NOMO-1 treated with dmso at 0.1 percent for 144 hours (cell line): ENCODE measurements at regions not wholly inside any gene's neighbourhood (a gene's known extent, or its start where the extent isn't known, plus 50 kb on each side); places are given as distances from the start of the nearest gene placed in this dataset.
"Not testable (repeated sequence)": the region's sequence is repeated elsewhere in the genome, so short reads cannot be mapped to it uniquely, and the experiment has no call there.

Experiments
- DNase-seq: peaks from one replicate; lab custom pipeline; 2025; ENCODE audit not compliant: unreplicated experiment; lab: John Stamatoyannopoulos, UW

DNA sequence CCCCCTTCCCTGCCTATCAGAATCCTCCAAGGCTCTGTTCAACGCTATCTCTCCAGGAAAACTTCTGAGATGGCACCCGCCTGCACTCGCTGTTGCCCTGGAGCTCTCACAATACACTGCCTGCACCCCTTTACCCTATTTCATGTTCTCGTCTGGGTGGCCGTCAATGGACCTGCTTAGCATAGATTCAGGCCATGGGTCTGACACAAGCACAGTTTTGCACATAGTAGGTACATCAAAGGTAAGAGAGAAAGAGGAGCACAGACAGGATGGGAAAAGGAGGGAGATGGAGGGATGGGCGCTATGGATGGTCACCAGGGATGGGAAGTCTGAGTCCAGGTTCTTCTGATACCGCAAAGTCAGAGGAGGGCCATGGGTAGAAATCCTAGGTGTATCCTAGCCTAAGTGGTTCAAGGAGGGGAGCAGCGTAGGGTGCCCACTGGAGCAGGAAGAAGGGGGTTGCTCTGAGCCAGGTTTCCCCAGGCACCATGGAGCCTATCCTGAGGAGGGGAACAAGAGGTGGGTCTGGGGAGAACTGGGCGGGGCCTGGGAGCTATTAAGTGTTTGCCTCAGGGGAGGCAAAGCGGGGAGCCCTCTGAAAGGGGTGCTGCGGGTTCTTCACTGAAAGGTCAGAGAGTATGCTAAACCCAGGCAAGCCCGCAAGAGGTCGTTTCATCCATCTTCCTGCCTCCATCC is 89.3 kb downstream of the MRPL14 start:
- no peak for DNase-seq

- not testable (repeated sequence) for DNase-seq
Observed at GRCh38 chr6:44037276-44037675, 90.0 kb downstream of the MRPL14 start.

- DNase-seq: peak; percentile 27
Observed at GRCh38 chr6:44036699-44037101, 90.6 kb downstream of the MRPL14 start.

DNA sequence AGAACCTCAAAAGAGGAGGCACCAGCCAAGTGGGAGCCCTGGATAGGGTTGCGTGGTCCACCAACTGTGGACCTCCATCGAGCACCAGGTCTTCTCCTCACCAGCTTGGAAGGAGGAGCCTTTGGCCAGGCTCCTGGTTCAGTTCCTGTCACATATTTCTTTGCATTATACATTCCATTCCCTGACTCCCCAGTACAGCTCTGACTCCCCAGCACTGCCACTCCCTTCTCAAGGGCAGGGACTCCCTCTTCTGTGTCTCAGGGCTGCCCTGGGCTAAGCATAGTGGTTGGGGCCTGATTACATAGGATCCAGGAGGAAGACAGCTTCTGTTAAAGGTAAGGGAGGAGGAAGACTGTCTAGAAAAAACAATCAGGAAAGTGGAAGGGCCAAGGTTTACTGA is 91.1 kb downstream of the MRPL14 start:
- no peak for DNase-seq

- DNase-seq: no peak
Observed at GRCh38 chr6:44035621-44036020, 91.6 kb downstream of the MRPL14 start.

DNA sequence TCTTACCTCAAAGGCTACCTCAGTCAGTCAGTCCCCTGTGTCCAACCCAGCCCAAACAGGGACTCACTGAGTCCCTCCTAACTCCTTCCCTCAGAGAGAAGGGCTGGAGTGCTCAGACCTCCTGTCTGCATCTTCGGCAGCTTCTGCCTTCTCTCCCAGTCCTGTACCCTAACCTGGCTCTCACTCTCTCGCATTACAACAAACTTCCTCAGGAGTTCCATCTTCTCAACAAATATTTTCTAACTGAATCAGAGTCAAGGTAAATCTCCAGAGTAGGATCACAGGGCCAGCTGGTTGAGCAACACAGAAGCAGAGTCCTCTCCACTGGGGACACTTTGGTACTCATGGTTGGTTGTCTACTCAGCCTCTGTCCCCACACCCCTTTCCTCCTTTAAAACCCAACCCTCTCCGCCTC is 92.3 kb downstream of the MRPL14 start:
- no peak for DNase-seq

GRCh38 chr6:44034391-44034861 is 92.8 kb downstream of the MRPL14 start:
- DNase-seq: no peak

DNA sequence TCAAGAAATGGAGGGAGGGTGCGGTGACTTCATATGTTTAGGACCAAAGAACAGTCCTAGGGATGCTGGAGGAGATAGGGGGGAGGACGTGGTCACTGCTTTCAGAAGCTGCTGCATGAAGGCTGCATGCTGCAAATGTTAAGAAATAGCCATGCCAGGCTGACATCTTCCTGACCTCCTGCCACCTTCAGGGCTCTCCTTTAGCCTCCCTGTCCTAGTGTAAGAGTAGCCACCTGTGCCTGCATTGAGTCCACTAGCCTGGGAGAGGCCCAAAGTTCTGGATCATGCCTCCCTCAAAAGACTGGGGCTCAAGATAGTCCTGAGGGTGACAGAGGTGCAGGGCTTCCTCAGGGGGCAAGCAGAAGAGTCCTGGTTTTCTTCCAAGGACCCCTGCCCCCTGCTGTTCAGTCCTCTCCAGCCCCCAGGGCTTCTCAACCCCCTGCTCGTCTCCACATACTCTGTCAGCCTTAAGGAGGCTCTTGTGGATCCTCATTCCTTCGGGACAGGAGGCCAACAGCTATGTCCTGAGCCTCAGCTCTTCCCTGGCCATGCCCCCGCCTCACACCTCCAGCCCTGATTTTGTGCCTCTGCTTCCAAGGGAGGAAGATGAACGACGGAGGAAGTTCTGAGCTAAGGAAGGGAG is 96.3 kb downstream of the MRPL14 start:
- no peak for DNase-seq

DNA sequence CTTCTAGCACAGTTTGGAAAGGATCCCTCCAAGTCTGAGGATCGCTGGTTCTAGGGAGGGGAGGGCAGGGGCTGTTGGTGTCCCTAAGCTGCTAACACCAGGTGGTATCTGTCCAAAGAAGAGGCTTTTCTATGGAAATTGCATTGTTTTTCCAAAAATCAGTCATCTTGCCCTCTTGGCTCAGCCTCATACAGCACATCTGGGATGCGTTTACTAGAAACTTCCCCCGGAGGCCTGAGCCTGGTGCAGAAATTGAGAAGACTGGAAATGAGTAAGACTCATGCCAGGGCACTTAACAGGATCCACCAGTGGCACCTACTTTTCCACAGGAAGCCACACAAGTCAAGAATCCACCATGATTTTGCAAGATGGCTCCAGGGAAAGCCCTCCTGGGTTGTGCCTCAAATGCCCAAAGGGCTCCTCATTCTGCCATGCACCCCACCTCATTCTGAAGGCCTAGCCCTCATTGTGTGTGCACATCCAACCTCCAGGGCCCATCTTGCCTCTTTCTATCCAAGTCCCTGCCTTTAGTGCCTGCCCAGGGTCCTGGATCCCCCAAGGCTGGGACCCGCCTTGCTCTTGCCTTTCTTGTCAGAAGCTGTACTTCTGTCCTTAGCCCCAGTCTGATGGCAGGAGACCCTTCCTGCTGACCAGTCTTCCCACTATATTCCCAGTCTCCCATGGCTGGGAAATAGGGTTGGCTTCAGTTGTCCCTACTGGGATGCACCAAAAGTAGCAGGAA is 97.6 kb downstream of the MRPL14 start:
- DNase-seq: no peak

DNA sequence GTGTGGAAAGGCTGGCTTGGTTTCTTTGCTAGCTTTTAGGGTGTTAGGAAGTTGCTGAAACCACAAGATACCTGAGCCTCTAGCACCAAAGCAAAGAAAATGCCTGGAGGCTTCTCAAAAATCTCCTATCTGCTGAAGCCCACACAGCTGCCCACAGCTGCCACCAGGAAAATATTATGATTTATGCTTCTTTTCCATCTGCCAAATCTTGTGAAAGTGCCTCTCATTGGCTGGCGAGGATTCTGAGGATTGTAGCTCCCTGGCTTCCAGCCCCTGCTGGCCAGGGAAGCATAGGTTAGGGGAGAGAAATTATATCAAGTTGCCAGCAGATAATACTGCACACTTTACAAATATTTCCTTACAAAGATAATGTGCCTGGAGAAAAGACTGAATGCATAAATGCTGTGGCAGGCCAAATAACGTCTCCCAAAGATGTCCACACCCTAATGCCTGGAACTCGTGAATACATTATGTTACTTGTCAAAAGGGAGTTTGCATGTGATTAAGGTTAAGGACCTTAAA is 98.4 kb downstream of the MRPL14 start:
- DNase-seq: no peak

DNA sequence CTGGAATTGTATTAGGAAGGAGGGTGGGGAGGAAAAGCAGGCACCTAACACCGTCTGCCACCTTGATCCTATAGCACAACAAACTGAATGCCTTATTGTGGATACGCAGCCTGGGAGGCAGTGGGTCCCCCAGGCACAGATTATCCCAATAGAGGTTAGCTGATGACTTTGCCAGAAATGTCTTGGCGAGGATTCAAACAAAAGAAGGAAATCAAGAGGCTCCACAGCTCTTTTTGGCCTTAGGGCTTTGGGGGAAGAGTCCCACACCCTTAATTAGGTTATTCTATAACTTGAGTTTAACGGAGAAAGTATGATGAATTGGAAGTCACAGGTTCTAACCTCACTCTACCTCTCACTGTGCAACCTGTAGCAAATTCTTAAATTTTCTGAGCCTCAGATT is 102.0 kb downstream of the MRPL14 start:
- no peak for DNase-seq

DNA sequence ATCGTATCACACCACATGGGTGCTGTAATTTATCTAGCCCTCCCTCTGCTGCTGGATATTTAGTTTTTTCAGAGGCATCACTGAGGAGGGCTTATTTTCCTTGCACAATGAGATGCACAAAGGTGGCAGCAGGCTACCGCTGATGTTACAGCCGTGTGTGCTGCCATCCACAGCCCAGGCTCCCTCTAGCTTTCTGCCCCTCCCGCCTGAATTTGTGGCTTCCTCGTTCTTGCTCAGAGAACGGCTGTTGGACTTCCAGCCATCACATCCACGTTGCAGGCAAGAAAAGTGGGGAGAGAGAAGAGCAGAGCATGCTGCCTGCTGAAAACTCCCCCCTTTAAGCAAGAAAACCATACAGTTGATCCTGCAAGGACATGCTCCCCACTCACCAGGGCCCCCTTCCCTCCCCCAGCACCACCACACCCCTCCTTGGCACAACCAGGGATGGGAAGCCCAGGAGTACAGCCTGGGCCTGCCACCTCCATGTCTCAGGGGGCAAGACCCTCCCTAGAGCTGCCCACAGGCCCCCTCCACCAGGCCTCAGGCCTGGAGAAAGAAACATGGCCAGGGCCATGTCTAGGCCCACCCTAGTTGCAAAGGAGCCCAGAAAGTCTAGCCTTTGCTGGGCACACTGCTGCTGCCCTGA is 102.6 kb downstream of the MRPL14 start:
- no peak for DNase-seq

DNA sequence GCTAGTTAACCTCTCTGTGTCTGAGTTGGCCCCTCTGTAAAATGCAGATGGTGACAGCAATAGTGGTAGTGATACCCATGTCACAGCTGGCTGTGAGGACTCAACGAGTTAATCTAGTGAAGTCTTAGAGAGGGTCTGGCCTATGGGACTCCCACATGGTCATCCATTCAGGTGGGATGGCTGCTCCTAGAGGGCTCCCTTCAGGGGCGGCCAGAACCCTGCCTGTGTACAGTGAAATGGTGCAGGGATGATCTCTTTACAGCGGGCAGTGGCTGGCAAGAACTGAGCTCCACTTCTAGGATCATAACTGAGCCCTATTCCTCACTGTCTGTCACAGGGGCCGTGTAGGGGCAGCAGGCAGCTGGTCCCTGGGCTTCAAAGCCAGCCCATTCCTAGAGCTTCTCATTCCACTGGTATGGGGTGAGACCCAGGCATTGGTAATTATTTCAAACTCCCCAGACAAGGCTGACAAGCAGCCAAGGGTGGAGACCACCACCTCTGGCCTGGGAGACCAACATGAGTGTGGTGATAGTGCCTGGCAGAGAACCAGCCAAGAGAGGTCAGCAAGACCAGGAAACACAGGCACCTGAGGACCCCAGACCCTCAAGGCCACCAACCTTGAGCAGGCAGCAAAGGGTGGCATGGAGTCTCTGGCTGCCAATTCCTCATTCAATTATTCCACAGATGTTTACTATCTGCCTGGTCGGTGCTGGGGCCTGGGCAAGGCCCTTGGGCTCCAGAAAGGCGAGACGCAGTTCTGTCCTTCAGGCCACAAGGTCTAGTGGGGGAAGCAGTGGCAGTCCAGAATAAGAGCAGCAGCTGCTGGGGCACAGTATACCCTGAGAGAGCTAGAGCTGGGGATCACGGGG is 103.4 kb downstream of the MRPL14 start:
- no peak for DNase-seq

- no peak for DNase-seq
Observed at GRCh38 chr6:44022671-44023352, 104.4 kb downstream of the MRPL14 start.

DNA sequence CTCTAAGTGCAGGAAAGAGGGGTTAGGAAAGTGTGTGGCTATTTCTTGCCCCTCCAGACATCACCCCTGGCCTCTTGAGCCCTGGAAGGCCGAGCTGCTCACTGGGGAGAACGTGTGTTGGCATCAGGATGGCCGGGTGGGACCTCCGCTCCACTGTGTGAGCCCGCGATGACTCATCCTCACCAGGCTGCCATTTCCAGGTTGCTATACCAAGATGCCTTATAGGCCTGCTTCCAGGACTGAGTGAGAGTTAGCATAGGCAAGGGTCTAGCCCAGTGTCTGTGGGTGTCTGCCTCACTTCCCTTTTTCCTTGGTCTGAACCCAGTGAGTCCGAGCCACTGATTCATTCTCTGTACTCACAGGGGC is 105.0 kb downstream of the MRPL14 start:
- no peak for DNase-seq

DNA sequence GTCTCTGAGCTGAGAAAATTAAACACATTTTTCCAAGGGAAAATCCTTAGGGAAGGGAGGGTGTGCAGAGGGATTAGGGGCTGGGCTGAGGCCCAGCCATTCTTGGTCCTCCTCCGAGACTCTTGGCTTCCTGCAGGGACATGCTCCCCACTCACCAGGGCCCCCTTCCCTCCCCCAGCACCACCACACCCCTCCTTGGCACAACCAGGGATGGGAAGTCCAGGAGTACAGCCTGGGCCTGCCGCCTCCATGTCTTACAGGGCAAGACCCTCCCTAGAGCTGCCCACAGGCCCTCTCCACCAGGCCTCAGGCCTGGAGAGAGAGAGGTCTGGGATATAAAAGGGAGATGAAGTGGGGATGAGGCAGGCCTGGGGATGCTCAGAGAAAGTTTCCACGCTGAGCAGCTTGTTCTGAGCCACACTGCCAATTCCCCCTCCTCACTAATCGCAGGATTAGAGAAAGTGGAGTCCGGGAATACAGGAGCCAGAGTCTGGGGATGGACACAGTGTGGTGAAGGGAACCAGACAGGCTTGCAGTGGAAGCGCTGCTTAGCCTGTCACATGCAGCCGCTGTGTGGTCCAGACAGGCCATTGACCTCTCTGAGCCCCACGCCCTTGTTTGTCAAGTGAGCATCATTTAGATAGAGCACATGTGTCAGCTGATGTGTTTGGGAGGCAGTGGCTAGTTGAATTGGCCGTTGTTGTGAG is 105.5 kb downstream of the MRPL14 start:
- no peak for DNase-seq

DNA sequence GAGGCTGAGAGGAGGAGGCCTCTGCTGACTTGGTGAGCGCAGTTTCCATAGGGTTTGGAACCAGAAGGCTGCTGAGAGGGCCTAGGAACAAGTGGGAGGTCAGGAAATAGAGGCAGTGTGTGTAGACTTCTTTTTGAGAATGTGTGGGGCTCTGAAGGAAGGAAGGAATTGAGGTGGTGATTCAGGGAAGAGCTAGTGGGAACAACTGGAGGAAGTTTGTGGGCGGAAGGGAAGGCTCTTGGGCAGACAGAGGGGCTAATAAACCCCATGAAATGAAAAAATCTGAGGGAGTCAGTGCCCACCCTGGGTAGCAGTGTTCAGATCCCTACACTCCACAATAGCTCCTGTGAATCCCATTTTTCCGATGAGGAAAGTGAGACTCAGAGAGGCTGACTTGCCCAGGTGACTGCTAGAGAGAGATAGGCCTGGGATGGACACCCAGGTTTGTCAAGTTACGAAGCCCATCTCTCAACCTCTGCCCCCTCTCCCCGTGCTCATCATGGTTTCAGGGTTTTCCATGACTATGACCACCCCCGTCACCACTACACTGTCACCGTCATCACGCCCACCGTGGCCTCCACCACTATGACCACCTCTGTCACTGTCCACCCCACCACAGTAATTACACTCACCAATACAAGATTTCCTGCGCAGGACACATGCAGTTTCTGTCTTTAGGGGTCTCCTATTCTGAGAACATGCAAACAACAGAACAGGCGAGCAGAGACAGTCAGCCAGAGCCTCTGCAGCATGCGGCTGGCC is 106.4 kb downstream of the MRPL14 start:
- DNase-seq: no peak

DNA sequence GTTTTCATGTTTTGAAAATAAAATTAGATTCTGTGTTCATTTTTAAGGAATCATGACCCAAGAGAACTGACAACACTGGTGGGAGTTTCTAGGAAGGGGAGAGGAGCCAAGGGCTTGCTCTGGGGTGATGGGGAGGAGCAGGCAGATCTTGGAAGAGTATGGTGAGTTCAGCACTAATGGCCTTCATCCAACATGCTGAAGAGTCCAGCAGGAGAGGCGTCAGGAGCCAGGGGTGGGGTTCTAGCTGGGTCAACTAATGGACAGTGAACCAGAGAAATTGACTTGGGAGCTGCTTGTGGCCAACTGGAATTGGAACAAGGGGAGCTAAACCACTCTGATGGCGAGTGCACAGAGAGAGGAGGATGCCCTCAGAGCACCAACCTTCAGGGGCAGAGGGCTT is 107.1 kb downstream of the MRPL14 start:
- DNase-seq: no peak

DNA sequence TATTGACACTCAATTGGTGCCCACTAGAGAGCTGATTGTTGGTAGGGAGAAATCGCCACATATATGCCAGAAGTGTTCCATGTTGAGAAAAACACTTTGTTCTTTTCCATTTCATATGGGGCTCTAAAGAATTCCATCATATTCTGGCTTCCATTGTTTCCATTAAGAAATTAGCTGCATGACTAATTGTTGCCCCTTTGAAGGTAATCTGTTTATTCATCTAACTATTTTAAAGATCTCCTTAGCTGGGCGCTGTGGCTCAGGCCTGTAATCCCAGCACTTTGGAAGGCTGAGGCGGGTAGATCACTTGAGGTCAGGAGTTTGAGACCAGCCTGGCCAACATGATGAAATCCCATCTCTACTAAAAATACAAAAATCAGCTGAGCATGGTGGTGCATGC is 109.9 kb downstream of the MRPL14 start:
- DNase-seq: not testable (repeated sequence)
